ENCODE measurements at regions not wholly inside any gene's neighbourhood (a gene's known extent, or its start where the extent isn't known, plus 50 kb on each side); places are given as distances from the start of the nearest gene placed in this dataset.
"Not testable (repeated sequence)": the region's sequence is repeated elsewhere in the genome, so short reads cannot be mapped to it uniquely, and the experiment has no call there.

DNA sequence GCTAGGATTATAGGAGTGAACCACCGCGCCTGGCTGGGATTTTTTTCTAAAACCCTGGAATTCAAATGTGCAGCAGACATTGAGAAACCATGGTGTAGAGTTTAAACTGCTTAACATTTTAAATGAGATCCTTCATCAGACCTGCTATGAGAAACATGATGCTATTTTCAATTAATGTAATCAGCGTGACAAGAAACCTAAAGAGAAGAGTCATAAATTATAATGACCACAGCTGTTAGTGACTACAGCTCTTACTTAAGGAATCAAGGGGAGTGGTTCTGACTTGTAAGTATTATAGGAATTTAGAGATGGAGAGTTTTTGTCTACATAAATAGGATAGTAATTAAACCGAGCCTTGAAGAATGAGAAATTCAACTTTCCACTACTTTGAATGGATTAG is 170.6 kb downstream of the BARX2 start:
- no peak overlapping the region for H3K27ac ChIP-seq
- DNase-seq = no peak
- no peaks in the 10 kb centered on the region for H3K36me3 ChIP-seq
- intact Hi-C loops (cut with DNase I) = no loop called here
- WGBS, 2 donors = 88 to 92% methylated on average over 4 of the region's 4 CpGs
- H3K4me1 ChIP-seq = no peaks in the 10 kb centered on the region
- no peak for TF ChIP-seq POLR2A (IDR thresholded peaks at IDR 0.05)
- TF ChIP-seq, protein P1, sequence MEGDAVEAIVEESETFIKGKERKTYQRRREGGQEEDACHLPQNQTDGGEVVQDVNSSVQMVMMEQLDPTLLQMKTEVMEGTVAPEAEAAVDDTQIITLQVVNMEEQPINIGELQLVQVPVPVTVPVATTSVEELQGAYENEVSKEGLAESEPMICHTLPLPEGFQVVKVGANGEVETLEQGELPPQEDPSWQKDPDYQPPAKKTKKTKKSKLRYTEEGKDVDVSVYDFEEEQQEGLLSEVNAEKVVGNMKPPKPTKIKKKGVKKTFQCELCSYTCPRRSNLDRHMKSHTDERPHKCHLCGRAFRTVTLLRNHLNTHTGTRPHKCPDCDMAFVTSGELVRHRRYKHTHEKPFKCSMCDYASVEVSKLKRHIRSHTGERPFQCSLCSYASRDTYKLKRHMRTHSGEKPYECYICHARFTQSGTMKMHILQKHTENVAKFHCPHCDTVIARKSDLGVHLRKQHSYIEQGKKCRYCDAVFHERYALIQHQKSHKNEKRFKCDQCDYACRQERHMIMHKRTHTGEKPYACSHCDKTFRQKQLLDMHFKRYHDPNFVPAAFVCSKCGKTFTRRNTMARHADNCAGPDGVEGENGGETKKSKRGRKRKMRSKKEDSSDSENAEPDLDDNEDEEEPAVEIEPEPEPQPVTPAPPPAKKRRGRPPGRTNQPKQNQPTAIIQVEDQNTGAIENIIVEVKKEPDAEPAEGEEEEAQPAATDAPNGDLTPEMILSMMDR (IDR thresholded peaks at IDR 0.05) = no peak
- no peaks in the 10 kb centered on the region for H3K9me3 ChIP-seq
- H3K4me3 ChIP-seq (replicated peaks in 1 of 3) = no peak overlapping the region
- H3K27me3 ChIP-seq = no peaks in the 10 kb centered on the region

DNA sequence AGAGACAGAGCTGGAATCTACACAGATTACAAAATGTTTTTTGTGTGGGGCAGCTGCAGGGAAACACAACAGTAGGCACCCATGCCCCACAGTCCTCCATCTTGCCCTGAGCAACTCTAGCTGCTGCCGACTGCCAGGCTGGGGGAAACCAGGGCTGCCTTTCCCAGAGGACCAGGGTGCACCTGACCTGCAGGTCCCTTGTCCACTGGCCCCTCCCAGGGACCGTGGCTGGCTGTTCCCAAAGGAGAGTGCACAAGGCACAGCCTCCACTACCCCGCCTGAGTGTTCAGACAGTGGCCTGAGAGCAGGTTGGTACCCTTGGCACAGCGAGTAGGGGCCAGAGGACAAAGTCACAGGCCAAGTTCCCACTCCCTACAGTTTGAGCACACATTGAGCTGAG is 181.8 kb downstream of the BARX2 start:
- TF ChIP-seq, protein P1 (IDR thresholded peaks at IDR 0.05) = no peak
- TF ChIP-seq POLR2A (IDR thresholded peaks at IDR 0.05) = no peak
- H3K9me3 ChIP-seq = no peaks in the 10 kb centered on the region
- intact Hi-C loops (cut with DNase I) = no loop called here
- H3K4me3 ChIP-seq (replicated peaks in 1 of 3) = no peak overlapping the region
- no peaks in the 10 kb centered on the region for H3K27me3 ChIP-seq
- no peak for DNase-seq
- WGBS, 2 donors = 77 to 100% methylated on average over 1 to 4 of the region's 4 CpGs
- H3K4me1 ChIP-seq = no peaks in the 10 kb centered on the region
- no peaks in the 10 kb centered on the region for H3K36me3 ChIP-seq
- H3K27ac ChIP-seq = no peak overlapping the region

DNA sequence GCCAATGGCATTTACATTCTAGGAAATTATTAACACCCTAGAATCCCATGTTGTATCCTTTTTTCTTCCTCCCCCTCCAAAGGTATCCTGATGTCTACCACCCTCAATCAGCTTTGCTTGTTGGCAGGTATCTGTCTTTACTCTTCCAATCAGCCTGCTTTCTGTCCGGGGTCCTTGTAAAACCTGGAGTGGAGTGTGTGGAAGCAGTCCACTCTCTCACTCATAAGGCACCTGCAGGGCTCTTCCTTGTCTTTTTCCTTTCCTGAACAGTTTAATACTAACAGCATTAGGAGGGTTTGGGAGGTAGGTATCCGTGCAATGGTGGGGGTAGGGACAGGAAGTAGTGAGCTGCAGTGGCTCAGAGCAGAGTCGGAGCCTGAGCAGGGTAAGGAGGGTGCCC is 193.4 kb downstream of the BARX2 start:
- H3K4me3 ChIP-seq (replicated peaks in 1 of 3) = no peak overlapping the region
- H3K4me1 ChIP-seq = no peaks in the 10 kb centered on the region
- no peak overlapping the region for H3K27ac ChIP-seq
- no peaks in the 10 kb centered on the region for H3K27me3 ChIP-seq
- TF ChIP-seq POLR2A (IDR thresholded peaks at IDR 0.05) = no peak
- TF ChIP-seq, protein P1 (IDR thresholded peaks at IDR 0.05) = no peak
- intact Hi-C loops (cut with DNase I) = no loop called here
- no peaks in the 10 kb centered on the region for H3K36me3 ChIP-seq
- WGBS, 2 donors = 90 to 91% methylated on average over 3 of the region's 3 CpGs
- DNase-seq = no peak
- no peaks in the 10 kb centered on the region for H3K9me3 ChIP-seq

- H3K27ac ChIP-seq; H3K4me1 ChIP-seq; H3K4me3 ChIP-seq (replicated peaks in 1 of 3); intact Hi-C loops (cut with DNase I); H3K27me3 ChIP-seq; DNase-seq; H3K36me3 ChIP-seq; H3K9me3 ChIP-seq: not testable (repeated sequence)
- 91 to 95% methylated on average over 8 of the region's 8 CpGs for WGBS, 2 donors
Measured at GRCh38 chr11:129572667-129573066, 197.0 kb downstream of the BARX2 start.

DNA sequence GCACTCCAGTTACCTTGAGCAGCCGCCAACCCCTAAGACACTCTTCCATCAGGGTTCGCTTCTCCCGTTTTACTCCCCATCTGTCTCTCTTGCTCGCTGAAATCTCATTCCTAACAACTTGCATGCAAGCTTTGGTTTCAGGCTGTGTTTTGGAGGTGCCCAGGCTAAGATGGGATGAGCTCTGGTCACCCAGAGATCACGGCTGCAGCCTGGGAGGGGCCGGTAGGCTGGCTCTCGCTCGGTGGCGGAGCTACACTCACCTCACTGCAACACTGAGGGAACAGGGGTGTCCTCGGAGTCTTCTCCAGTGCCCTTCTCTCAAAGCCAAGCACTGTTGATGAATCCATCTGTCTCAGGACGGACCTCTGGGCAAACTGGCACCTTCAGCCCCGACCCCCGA is 197.5 kb downstream of the BARX2 start:
- no peaks in the 10 kb centered on the region for H3K9me3 ChIP-seq
- no peaks in the 10 kb centered on the region for H3K36me3 ChIP-seq
- WGBS, 2 donors = 94% methylated on average over 13 of the region's 13 CpGs
- no peaks in the 10 kb centered on the region for H3K4me1 ChIP-seq
- no peak for TF ChIP-seq POLR2A (IDR thresholded peaks at IDR 0.05)
- TF ChIP-seq, protein P1 (IDR thresholded peaks at IDR 0.05) = no peak
- no peak overlapping the region for H3K27ac ChIP-seq
- DNase-seq = no peak
- no peaks in the 10 kb centered on the region for H3K27me3 ChIP-seq
- intact Hi-C loops (cut with DNase I) = no loop called here
- H3K4me3 ChIP-seq (replicated peaks in 1 of 3) = no peak overlapping the region

- Histone ChIP-seq H3K27ac (no peak overlapping the region), H3K36me3 (no peaks in the 10 kb centered on the region), H3K4me1 (no peaks in the 10 kb centered on the region), H3K9me3 (no peaks in the 10 kb centered on the region), H3K27me3 (no peaks in the 10 kb centered on the region), H3K4me3 (replicated peaks in 1 of 3) (no peak overlapping the region)
- 80 to 86% methylated on average over 13 of the region's 13 CpGs for WGBS, 2 donors
- intact Hi-C loops (cut with DNase I) = no loop called here
- no peak for TF ChIP-seq POLR2A (IDR thresholded peaks at IDR 0.05)
- TF ChIP-seq, protein P1 (IDR thresholded peaks at IDR 0.05) = no peak
- DNase-seq = no peak
Measured at GRCh38 chr11:129574431-129574830, 198.8 kb downstream of the BARX2 start.

Measured in thyroid gland (tissue), 4 donors.